ENCODE measurements at regions not wholly inside any gene's neighbourhood (a gene's known extent, or its start where the extent isn't known, plus 50 kb on each side); places are given as distances from the start of the nearest gene placed in this dataset.

GRCh38 chr4:19780871-19781270 lies 470.8 kb upstream of the SLIT2 start:
- DNase-seq (ENCODE audit: low read depth), result no peak

- DNase-seq (ENCODE audit: low read depth), result no peak
Measured at GRCh38 chr4:19776929-19777328, 474.8 kb upstream of the SLIT2 start.

GRCh38 chr4:19776021-19776459 lies 475.7 kb upstream of the SLIT2 start:
- DNase-seq (ENCODE audit: low read depth), result no peak

GRCh38 chr4:19774690-19775256 lies 476.9 kb upstream of the SLIT2 start:
- DNase-seq (ENCODE audit: low read depth), result no peak

- DNase-seq (ENCODE audit: low read depth), result no peak
Measured at GRCh38 chr4:19772581-19772980, 479.1 kb upstream of the SLIT2 start.

- DNase-seq (ENCODE audit: low read depth), result no peak
Measured at GRCh38 chr4:19756661-19757060, 495.0 kb upstream of the SLIT2 start.

GRCh38 chr4:19752599-19752998 lies 499.1 kb upstream of the SLIT2 start:
- DNase-seq (ENCODE audit: low read depth), result no peak

- no peak for DNase-seq (ENCODE audit: low read depth)
Measured at GRCh38 chr4:19748519-19749479, 502.9 kb upstream of the SLIT2 start.

GRCh38 chr4:19746377-19746776 lies 505.3 kb upstream of the SLIT2 start:
- no peak for DNase-seq (ENCODE audit: low read depth)

GRCh38 chr4:19743115-19743638 lies 508.5 kb upstream of the SLIT2 start:
- DNase-seq (ENCODE audit: low read depth), result no peak

- no peak for DNase-seq (ENCODE audit: low read depth)
Measured at GRCh38 chr4:19739101-19739651, 512.5 kb upstream of the SLIT2 start.

GRCh38 chr4:19736968-19737756 lies 514.5 kb upstream of the SLIT2 start:
- no peak for DNase-seq (ENCODE audit: low read depth)

- DNase-seq (ENCODE audit: low read depth), result no peak
Measured at GRCh38 chr4:19735012-19735411, 516.7 kb upstream of the SLIT2 start.

GRCh38 chr4:19729886-19730651 lies 521.6 kb upstream of the SLIT2 start:
- no peak for DNase-seq (ENCODE audit: low read depth)

GRCh38 chr4:19728773-19729172 lies 522.9 kb upstream of the SLIT2 start:
- no peak for DNase-seq (ENCODE audit: low read depth)

- no peak for DNase-seq (ENCODE audit: low read depth)
Measured at GRCh38 chr4:19727141-19727540, 524.6 kb upstream of the SLIT2 start.

- DNase-seq (ENCODE audit: low read depth), result no peak
Measured at GRCh38 chr4:19725130-19725529, 526.6 kb upstream of the SLIT2 start.

GRCh38 chr4:19722404-19722803 lies 529.3 kb upstream of the SLIT2 start:
- no peak for DNase-seq (ENCODE audit: low read depth)

- DNase-seq (ENCODE audit: low read depth), result no peak
Measured at GRCh38 chr4:19721587-19721986, 530.1 kb upstream of the SLIT2 start.

- no peak for DNase-seq (ENCODE audit: low read depth)
Measured at GRCh38 chr4:19720610-19721009, 531.1 kb upstream of the SLIT2 start.

GRCh38 chr4:19720190-19720589 lies 531.5 kb upstream of the SLIT2 start:
- DNase-seq (ENCODE audit: low read depth), result no peak

All from stimulated activated CD8-positive, alpha-beta memory T cell treated with anti-CD3 and anti-CD28 coated beads, Interleukin-15, amount 100 ng/mL, for 1 hour (primary cell).